ENCODE measurements at regions not wholly inside any gene's neighbourhood (a gene's known extent, or its start where the extent isn't known, plus 50 kb on each side); places are given as distances from the start of the nearest gene placed in this dataset.

DNA sequence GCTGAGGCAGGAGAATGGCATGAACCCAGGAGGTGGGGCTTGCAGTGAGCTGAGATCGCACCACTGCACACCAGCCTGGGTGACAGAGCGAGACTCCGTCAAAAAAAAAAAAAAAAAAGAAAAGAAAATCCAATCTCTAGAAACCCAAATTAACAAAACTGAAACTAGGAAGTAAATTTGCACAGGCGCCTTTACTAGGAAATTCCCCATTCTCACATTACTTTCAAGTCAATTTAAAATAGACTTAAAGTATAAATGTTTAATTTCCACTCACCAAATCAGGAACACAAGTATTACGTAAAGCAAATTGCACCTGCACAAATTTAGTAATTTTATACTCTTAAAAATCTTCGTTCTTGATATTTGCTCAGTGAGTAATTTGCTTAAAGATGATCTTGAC lies 67.8 kb upstream of the BCAR3 start:
- TF ChIP-seq EZH2 (IDR thresholded peaks at IDR 0.05; ENCODE audit: insufficient read depth, poor library complexity, severe bottlenecking) = no peak
- no peak for TF ChIP-seq EZH2phosphoT487 (IDR thresholded peaks at IDR 0.05; ENCODE audit: insufficient read depth, low read depth)
